GM18517 (cell line): ENCODE measurements at regions not wholly inside any gene's neighbourhood (a gene's known extent, or its start where the extent isn't known, plus 50 kb on each side); places are given as distances from the start of the nearest gene placed in this dataset.

Source experiments
- ATAC-seq: cut with Tn5 transposase; IDR thresholded peaks from one replicate; pipeline ENCODE4 v1.9.1; 2021; ENCODE audit warnings: mild to moderate bottlenecking, moderate library complexity; ENCODE audit not compliant: unreplicated experiment

DNA sequence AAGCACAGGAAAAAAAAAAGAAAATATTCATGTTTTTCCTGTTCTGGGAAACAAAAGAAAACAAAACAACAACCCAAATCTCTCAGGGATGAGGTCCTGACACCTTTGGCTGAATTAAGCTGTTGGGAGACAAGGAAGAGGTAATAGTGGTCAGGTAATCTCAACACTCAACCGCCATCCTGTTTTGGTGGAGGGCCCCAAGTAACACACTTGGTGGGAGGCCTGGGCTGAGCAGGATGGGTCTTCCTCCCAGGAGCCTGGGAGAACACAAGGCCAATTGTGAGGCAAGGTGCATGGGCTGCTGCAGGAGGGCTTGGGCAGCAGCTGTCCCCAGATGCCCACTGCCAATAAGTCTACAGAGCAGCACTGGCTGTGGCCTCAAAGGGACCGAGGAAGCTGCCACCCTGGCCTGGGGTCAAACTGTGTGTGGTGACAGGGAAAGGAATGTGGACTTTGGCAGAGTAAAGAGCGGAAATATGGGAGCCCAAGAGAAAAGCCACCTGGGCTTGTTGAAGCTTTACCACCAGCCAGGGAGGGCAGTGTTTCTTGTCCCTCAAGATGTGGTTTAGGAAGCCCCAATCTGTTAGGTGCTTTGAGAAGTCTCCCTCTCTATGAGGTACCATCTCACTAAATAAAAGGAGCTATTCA, 93.5 kb upstream of the SLC25A13 start:
- ATAC-seq = no peak

DNA sequence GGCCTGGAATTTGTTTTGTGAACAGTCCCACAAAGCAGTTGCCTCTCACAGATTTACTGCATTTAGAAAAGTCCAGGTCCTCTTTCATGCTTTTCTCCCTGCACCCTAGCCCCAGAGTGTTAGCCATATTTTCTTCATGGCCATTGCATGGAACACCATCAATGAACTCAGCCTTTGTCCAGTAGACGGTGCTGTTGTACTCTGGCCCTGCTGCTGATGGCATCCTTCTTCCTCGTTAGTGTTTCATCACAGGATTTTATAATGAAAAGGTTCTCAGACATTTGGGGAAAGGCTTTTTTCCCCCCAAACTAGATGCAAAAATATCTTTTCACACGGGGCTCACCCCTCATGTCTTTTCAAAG, 93.0 kb upstream of the SLC25A13 start:
- ATAC-seq = peak; percentile 60

DNA sequence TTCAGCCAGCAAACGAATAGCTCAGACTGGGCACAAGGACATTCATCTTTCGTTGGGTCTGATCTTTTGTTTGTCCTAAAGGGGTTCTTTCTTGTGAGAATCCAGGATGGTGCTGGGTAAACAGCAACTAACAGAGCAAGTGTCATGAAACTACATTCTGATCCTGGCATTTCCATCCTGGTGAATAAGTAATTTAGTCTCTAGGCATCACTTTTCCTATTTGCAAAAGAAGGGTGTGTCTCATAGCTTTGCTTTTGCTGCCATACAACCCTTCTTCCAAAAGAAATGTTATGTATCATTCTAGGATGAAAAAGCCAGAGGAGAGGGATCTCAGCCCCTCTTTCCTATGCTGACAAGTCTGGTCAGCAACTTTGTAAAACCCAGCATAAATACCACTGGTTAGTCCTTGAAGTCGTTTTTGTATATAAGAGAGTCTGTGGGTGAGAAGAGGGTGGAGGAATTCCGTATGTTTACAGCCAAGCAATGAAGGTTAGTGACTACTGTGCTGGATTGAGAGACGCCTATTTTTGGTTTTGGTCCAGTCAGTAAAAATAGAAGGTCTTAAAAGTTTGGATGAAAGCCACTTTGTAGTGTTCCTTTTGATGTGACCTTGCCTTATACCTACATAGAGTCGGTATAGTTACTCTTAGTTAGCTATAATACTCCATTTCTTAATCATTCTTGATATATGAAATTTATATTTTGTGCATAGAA, 88.4 kb upstream of the SLC25A13 start:
- ATAC-seq = no peak

DNA sequence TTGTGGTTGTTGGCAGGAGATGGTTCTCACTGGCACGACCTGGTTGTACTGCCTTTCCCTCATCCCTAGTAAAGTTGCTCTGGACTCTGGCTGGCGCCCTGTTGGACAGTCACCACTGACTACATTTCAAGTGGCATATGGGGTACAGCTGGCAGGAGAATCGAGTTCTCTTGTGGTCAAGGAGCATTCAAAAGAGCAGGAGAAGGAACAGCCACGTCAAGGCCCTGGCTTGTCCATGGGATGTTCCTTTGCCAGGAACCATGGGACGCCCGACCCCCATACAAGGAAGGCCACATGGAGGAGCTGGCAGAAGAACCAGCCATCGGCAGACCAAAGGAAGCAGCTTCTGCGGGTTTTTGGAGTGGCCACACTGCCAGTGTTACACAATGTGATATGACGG, 87.0 kb upstream of the SLC25A13 start:
- ATAC-seq = no peak

DNA sequence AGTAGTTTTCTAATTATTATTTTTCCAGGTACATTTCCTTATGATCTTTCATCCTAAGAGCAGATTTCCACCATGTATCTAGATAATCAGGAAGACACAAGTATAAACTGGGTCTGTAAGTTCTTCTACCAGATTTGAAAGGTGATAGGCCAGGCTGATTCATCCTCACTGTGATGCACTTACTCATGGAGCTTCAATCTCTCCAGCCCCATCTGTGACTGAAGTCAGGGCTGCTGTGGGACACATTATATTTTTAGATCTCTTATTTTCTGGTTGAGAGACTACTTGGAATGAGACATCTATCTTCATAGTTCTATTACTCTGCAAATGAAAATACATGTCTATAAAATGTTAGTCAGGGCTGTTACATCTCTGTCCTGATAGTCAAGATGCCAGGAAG, 85.5 kb upstream of the SLC25A13 start:
- ATAC-seq = no peak

DNA sequence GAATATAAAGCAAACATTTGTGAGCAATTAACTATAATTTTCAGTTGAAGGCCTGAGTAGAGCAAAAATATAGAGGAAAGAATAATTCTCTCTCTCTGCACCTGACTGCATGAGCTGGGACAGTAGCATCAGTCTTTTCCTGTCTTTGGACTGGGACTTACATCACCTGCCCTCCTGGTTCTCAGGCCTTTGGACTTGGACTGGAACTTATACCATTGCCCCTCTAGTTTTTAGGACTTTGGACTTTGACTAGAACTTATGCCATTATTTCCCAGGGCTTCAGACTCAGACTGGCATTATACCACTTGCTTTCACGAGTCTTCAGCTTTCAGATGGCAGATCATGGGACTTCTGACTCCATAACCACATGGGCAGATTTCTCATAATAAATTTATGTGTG, 81.0 kb upstream of the SLC25A13 start:
- no peak for ATAC-seq

DNA sequence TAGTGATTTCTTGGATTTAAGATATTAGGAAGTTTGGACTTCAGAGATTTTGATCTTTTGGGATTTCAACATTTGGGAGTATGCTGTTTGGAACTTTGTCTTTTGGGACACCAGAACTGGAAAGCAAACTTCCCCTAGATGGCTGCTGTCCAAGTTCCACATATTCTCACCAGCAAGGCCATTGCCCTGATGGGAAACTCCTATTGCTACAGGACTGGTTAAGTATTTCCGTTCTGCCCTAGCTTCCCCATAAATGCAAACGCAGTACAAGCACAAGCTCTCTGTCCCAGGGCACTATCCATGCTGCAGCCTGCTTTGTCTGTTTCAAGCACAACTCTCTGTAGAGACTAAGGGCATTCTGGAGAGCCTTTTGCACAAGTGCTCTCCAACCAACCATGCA, 79.3 kb upstream of the SLC25A13 start:
- no peak for ATAC-seq

DNA sequence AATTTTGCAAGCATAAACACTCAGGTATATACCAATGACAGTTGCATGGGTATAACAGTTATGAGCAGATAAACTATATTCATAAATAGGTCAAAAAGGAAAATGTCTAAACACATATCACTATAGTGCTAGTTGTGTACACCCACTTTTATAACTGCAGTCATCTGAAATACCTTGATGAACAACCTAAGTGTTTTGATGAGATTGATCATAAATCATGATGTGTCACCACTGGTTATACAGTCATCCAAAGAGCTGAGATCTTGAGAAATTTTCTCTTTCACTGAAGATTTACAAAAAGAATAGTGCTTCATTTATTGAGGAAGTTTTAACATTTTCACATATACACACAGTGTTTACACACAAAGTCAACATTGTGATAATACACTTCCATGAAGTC, 78.6 kb upstream of the SLC25A13 start:
- no peak for ATAC-seq

DNA sequence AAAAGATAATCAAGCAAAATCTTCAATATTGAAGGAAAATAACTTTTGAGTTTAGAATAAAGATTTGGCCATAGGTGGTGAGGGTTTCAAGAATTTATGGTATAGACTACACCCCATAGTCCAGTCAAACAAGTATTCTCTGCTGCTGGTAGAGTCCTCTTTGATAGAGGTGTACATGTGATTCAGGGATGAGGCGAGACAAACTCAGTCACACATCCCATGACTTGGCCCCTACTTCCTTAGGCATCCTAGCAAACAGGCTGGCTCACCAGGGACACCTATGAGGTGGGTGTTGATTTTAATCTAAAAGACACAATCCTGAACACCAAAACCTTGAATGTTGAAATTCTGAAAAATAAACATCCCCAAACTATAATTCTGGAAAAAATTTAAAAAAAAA, 78.1 kb upstream of the SLC25A13 start:
- no peak for ATAC-seq

DNA sequence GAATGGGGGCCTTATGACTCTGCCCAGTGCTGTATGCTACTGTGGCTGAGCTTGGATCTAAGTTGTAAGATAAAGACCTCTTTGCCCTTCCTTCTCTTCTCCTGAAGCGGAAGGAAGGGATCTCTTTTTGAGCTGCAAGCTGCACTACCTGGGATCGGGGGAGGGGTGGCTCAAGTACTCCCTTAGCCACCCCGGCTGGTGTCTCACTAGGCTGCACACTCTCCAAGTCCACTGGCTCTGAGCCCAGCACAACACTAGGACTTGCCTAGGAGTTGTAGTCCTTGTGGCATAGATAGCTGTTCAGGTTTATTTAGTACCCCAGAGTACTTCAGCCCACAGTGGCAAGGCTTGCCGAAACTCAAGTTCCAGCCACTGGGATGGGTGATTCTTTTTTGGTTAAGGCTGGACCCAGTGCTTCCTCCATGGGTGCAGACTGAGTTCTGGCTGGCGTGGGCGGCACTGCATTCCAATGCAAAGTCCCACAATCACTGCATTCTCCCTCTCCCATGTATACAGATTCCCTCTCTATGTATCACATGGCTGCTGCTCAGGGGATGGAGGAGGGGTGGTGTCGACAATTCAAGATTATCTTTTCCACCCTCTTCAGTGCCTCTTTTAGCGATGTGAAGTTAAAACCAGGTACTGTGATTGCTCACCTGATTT, 76.2 kb upstream of the SLC25A13 start:
- no peak for ATAC-seq

DNA sequence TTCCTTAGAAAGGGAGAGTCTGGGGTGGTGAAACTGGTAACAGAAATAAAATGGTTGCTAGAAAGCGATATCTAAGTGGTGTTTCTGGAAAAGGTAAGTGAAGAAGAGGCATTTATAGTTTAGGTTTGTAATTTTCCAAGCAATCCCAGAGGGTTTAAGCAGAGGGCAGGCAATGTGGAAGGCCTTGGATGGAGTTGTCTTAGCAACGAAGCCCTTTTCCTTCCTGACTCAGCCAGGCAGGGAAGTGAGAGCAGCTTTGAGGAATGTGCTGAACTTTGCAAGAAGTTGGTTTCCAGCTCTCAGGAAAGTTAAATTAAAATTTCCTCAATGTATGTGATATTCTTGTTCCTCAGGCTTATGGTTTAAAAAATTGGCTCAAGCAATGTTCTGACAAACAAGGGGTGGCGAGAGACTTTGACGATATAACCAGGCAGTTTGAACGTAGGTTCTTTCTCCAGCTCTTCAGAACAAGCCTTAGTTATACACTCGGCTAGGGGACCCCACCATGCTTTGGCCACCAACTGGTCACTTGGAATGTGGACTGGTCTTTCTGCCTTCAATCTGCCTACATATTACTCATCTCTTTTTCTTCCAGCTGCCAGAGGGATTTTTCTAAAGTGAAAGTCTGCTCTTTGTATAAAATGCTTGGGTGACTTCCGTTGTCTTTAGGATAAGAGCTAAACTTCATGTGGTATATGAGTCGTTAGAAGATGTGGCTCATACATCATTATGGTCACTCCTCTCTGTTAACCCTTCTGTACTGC, 66.9 kb upstream of the SLC25A13 start:
- ATAC-seq = no peak

DNA sequence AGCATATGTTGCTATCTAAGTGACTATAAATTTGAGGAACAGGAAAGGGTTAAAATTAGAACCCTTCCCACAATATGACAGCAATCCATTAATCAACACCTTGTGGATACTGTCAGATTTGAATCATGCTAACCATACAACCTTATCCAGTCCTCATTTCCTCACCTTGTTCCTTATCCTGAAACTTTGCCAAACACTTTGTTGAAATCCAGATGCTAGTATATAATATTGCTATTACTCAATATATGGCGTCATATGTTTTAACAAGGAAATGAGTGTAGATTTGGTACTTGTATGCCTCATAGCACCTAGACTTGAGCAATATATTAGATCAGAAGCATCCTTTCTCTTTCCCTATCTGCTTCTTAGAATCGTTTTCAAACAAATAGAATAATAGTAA, 66.3 kb upstream of the SLC25A13 start:
- ATAC-seq = no peak

DNA sequence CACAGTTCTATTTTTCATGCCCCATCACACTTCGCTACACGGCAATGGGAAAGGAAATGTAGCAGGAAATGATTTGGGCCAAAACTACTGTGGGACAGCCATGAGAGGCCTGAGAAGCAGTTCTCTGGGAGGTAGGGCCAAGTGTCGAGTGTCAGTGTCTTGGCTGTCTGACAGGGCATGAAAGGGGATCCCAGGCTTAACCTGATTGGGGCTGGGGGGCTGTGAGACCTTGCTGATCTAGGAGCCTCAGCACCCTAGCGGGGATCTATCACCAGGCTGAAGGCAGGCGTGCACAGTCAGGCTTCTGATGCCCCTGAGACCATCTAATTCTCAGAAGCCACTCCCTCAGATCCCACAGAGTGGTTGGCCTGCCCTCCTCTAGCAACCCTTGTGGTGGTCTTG, 58.2 kb upstream of the SLC25A13 start:
- no peak for ATAC-seq

DNA sequence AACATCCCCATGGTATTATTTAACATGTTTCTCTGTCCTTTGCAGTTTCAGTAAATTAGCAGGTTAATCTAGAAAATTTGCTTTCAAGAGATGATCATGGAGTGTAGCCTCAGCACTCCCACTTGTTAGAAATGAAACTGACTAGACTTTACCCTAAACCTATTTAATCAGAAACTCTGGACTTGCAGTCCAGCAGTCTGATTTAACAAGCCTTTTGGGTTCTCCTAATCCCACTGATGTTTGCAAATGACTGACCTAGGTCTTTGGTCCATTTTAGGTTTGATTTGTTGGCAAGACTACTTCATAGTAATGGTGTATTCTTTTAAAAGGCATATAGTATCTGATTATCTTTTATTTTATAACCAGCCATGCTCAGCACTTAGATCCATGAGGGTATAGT, 55.5 kb upstream of the SLC25A13 start:
- no peak for ATAC-seq
